Activated CD4-positive, alpha-beta T cell treated with anti-CD3 and anti-CD28 coated beads for 4 hours (primary cell): ENCODE measurements at regions not wholly inside any gene's neighbourhood (a gene's known extent, or its start where the extent isn't known, plus 50 kb on each side); places are given as distances from the start of the nearest gene placed in this dataset.

Source experiments
- DNase-seq, 2 donors: peaks; one replicate each; pipeline ENCODE4 v3.0.0-alpha.2; 2020

DNA sequence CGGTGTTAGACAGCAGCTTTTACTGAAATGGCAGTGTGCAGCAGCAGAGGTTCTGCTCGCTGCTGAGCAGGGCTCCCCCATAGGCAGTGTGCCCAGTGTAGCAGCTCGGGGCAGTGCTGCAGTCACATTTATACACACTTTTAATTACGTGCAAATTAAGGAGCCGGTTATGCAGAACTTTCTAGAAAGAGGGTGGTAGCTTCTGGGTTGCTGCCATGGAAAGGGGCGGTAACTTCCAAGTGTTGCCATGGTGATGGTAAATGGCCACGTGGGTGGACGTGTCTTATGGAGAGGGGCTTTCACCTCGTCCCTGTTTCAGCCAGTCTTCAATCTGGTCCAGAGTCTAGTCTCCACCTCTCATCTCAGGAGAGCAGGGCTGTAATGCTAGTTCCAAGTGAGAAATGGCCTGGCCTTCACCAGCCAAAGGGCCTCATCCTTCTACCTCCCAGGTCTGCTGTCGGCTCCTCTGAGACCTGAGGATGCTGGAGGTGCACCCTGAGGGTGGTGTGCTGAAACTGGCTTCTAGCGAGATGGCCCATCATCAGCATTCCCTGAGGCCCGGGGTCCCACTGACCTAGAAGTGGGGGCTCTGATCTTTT lies 180.5 kb upstream of the PMEPA1 start:
- DNase-seq: no peak

DNA sequence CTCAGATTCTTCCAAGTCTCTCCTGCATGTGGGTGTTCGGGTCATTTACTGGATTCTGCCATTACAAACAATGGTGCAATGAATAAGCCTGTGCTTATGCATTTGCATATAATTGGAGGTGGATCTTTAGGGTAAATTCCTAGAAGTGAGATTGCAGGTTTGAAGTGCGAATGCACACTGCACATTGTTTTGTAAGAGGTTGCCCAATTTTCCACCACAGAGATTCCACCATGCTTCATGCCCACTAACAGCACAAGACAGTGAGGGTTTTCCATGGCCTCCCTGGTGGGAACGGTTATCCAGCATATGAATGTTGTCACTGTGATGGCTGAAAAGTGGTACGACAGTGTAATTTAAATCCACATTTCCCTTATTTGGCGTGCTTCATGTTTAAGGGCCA lies 178.8 kb upstream of the PMEPA1 start:
- DNase-seq: no peak

DNA sequence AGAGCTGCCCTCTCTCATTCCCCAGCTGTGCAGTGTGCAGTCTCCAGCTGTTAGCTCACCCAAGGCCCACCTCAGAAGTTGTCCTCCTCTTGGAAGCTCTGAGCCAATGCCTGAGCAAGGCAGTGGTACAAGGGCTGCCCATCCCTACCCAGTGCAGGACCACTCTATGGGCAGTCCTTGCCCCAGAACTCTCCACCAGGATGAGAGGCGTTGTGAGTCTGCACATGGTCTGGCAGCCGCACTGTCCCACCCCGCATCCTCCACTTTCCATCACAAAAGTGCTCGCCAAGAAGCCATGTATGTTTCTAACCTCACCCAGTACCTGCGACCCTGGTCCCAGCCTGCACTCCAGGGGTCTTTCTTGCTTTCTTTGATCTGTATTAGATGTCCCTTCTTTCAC lies 175.1 kb upstream of the PMEPA1 start:
- no peak for DNase-seq

DNA sequence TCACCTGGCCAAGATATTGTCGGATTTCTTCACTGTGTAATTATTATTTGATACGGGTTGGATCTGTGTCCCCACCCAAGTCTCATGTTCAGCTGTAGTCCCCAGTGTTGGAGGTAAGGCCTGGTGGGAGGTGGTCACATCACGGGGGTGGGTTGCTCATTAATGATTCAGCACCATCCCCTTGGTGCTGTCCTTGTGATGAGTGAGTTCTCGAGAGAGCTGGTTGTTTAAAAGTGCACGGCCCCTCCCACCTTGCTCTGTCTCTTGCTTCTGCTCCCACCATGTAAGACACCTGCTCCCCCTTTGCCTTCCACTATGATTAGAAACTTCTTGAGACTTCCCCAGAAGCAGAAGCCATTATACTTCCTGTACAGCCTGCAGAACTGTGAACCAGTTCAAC lies 173.9 kb upstream of the PMEPA1 start:
- no peak for DNase-seq

DNA sequence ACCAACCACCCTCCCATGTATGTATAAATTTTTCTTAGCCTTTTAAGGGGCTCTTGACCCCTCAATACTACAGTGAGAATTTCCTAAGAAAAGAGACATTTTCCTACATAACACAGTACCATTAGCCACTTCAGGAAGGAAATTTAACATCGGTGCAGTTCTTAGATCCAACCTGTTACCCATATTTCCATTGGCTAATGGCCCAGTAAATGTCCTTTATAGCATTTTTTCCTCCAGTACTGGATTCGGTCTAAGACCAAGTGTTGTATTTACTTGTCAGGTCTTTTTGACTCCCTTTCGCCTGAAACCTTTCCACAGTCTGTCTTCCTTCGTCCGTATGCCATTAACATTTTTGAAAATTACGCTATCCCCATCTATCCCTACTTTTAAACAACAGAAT lies 173.4 kb upstream of the PMEPA1 start:
- DNase-seq: no peak

DNA sequence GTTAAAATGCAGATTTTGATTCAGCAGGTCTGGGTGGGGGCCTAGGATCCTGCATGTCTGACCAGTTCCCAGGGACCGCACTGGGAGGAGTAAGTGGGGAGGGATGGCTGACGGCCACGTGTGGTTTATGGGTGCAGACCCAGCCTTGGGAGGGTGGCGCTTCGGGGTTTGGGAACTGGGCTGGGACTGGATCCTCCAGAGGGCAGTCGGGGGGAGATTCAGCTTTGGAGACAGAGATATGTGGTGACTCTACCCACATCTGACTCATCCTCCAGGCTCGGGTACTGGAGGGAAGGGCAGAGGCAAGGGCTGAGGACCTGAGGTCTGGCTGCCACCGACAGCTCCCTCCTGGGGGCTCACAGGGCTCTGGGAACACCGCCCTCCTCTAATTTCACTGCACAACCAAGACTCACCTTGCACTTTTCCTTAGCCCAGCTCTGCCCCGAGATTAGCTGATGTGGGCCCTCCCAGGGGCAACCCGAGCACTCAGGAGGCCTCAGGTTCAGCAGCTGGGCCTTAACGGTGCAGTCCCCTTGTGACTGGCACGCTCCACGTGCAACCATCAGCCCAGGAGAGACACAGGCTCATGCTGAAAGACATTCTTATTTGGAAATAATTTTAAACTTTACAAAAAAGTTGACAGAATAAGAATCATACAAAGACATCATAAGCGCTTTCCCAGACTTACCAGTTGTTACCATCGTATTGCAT lies 172.8 kb upstream of the PMEPA1 start:
- no peak for DNase-seq

DNA sequence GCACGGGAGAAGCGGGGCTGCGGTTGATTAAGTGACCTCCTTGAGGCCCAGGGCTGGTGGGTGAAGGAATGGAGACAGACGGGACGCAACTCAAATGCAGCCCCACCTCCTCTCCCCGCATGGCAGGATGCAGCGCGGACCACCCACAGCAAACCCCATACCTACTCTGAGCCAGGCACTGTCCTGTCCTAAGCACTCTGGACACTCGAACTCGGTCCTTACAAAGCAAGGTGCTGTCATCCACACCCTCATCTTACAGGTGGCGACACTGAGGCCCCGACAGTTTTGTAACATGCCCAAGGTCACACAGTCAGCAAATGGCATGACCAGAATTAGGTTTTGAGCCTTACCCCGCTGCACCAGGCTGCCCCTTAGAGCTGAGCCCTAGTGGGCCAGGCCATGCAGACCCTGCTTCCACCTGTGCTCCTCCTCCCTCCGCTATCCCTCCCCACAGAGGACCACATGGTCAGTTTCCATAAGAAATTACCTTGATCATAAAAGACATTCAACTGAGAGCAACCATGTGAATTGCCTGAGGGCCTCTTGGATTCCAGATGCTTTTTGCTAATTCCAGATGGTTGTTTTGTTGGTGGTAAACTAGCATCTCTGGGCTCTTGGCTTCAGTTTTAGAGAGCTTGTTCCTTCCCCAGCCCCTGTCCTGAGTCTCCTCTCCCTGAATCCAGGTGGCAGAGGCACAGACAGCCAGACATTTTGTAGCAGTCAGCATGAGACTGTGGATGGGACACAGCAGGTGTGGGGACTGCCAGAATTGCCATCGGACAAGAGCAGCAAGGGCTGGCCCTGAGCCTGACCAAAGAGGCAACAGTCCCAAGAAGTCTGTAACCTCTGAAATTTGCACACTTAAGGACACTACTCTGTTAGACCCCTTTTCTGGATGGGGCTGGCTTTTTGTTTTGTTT lies 171.9 kb upstream of the PMEPA1 start:
- no peak for DNase-seq

DNA sequence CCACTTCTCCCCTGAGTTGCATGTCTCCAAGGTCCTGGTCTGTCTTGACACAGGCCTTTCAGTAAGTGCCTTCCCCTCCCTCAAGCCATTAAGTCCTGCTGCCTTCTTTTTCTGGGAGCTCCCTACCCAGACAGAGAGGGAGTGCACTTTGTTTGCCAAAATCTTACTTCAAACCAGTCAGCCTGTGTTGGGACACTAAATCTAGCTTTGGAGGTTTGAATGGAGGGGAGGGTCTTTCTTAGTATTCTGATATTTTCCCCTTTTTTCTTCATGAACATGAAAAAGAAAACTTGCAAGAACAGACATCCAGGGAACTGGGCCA lies 170.7 kb upstream of the PMEPA1 start:
- DNase-seq: no peak

DNA sequence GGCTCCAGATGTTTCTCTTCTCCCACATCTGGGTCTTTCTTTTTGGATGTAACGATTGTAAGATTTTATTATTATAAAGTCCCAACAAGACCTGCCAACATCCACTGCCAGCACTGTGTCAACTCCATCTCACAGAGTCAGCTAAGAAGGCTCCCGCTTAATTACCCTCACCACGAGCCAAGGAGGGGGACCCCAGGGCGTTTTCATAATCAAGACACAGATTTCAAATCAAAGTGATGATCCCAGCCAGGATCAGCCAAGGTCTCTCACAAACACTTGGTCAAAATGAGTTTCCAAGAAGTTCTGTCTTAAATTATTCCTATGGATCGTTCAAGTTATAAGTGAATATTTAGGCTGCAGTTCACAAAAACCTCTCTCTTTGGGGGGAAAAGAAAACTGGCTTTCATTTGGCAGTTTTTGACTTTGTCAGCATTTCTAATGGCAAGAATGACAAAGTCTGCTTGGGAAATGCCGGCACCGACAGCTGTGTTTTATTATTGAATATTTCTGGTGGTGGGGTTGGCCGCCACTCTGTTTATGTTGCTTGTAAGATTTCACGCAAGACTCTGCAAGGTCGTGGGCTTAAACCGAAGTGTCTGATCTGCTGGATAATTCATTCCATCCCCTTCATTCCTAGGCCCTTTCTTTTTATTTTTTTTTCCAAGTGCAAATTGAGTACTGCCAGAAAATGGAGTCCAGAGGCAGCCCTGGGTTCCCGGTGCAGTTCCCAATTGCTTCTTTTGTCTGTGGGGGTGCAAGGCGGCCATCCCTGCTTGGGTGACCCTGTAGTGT lies 170.2 kb upstream of the PMEPA1 start:
- no peak for DNase-seq

DNA sequence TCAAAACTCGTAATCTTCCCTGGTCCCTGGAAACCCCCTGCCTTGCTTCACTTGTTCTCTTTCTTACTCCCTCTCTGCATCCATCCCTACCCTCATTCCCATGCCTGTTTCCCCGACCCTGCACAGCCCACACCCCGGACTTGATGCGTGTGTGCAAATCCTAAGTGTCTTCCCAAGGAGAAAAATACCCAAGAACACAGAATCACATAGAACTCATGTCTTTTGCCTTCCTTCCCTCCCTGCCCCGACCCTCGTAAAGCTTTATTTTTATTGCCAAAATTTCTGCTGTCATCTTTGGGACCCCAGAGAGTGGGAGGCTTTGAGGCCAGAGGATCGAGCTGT lies 169.6 kb upstream of the PMEPA1 start:
- DNase-seq: no peak

DNA sequence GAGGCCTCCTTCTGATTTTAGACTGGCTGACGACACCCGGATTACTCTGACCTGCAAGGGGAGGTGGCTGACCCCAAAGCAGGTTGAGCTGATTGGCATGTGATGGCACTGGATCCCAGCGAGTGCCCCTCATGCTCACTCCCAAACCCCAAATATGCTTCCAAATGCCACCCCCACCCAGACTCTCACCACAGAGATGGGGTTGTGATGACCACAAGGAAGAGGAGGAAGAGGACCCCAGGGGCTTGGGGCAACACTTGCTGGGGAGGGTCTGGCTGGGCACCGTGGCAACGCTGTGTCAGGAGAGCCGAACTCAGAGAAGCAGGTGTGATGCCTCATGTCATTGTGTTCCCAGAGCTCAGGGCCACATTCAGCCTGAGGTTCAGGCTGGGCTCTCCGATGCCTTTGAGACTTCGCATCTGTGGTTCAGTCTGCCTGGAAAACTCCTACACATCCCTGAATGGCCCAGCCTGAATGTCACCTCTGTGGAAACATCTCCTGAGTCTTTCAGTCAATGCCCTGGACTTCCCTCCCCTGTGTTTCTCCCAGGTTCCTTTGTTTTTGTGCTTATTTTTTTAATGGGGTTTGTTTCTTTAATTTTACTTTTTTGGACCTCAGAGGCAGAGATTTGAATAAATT lies 169.1 kb upstream of the PMEPA1 start:
- DNase-seq: no peak

DNA sequence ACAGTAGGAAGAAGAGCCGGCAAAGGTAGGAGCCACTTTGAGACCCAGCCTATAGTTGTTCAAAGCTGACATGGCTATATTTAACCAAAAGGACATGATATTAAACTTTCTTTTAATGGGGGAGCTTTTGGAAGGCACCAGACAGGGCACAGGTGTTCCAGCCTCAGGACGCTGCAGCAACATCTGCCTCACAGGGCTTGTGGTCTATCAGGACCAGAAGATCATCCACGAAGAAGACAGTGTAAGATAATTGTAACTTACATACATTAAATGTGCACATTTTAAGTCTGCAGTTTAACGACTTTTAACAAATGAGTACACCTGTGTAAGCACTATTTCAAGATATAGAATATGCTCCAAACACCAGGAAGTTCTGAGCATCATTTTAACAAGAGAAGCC lies 168.2 kb upstream of the PMEPA1 start:
- DNase-seq: no peak

DNA sequence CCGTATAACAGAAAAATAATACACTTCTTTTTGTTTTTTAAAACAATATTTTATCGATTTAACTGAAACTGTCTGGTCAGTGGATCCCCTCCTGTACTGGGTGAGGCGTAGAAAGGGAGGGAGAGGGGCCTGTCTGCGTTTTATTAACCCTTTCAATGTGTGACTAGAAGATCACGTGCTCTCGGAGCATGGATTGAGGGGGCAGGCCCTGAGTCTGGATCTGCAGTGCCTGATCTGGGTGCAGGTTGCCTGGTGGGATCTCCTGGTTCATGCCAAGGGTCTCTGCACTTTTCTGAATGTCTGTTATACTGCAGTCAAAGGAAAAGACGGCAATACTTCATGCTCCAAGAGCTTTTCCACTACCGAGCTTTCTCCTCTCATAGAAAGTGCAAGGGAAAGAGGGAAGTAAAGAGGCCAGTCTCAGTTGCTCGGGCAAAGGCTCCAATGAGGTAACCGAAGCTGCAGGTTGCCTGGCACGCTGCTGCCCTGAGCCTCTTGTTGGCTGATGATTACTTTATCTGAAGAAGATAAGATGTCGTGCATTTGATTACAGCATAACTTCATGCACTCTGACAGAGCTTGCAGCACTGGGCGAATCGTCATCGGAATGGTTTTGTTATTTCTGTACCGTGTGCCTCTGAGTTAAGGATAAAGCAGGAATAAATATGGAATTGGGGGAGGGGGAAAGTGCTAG lies 167.5 kb upstream of the PMEPA1 start:
- no peak for DNase-seq

DNA sequence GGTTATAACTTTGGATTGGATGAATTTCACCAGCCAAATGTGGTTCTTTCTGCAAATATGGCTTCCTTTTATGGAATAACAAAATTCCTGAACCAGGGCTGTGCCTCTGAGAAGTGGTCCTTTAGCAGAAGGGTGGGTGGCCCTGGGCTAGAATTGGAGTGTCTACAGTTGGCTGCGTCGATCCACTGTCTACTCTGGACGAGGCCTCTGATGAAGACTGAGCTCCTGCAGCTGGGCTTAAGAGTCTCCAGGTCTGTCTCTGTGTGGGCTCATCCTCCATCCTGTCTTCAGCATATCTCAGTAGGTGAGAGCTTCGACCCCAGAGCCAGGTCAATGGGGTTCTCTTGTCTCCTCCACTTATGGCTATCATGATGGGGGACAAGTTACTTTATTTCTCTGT lies 166.3 kb upstream of the PMEPA1 start:
- DNase-seq: no peak

DNA sequence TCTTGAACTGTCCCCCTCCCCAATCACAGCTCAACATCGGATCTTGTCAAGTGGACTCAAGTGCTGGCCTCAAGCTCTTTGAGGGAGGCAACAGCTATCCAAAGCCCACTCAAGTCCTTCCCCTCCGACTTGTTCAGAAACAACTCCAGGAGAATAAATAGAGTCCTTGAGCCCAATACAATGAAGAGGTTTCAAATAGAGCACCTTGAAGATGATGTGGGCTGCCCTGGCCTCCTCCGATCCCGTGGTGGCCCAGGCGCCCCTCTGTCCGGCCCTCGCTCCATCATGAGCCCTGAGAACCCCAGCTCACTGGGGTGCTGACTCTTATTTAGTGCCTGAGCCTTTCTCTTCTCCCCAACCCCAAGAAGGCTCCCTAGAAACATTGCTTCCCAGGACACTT lies 164.3 kb upstream of the PMEPA1 start:
- DNase-seq: no peak

DNA sequence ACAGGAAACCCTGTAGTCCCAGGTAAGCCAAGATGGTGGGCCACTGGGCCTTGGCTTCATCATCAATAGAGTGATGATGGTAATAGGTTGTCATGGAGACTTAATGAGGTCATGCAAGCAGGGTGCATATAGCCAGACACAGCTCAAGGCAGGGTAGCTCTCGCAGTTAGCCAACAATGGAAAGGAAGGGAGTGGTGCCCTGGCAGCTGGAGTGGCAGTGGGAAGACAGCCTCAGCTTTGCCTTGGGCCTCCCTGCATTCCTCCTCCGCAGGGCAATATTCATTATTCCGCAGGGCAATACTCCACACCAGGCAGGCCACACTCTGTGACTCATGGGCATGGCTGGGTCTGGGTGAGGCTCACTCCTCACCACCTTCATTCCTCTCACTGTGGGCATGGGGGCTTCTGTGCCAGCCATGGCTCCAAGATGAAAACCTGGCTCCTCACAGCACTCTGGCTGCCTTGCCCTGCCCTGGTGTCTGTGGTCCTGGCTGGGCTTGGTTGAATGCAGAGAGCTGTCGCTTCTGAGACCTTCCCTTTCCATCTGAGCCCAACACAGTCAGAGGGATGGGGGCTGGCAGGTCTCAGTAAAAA lies 163.1 kb upstream of the PMEPA1 start:
- no peak for DNase-seq

DNA sequence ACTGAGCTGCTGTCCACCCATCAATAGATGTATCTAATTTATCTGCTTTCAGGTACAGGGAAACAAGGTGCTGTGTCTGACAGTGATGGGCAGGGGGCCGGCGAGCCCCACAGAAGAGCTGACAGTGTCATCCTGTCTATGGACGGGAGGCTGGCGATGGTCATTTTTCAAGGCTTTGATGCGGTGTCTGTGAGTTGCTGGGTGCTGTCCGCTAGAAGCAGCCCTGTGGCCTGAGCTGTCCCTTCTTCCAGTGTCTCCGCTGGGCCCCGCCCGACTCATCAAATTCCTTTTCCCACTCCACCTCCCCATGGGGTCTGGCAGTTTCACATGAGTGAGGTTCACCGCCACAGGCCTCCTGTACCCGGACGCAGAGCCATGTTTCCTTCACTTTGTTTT lies 161.4 kb upstream of the PMEPA1 start:
- no peak for DNase-seq

DNA sequence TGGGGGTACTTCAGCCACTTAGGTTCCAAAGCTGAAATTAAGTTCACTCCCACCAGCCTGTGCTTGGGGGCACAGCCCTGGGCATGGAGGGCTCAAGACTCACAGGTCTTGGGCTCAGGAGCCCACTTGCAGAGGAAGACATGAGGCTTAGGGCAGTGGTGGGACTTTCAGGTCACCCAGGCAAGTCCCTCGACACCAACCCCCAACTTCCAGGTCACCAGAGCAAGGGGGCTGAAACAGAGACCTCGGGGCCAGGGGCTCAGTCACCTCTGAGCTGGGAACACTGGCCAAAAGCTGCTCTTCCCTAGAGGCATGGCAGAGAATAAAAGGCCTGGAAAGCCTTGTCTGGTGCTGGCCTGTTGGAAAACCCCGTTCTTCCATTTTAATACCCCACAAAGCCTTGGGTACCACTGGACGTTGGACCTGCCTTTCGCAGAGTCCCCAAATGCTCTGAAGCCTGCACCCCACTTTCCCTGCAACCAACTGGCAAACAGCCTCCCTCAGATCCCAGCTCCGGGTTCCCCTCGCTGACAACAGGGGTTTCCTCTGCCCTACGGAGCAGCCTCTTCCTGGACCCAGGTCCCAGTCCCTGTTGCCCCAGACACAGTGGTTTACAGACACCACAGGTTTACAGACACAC lies 160.9 kb upstream of the PMEPA1 start:
- no peak for DNase-seq

DNA sequence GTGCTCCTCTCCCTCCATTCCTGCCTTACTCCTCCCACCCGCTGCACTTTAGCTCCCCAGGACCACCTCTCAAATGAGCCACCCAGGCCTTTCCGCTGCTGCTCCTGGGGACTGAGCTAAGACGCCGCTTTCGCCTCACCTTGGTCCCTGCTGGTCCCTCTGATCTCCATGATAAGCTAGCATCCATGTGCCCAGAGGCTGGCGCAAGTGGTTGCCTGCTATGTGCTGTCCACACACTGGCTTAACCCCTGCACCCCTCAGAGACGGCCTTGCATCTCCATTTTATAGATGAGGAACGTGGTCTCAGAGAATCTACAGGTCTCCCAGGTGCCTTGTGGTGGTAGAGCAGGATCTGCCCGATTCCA lies 160.1 kb upstream of the PMEPA1 start:
- no peak for DNase-seq

DNA sequence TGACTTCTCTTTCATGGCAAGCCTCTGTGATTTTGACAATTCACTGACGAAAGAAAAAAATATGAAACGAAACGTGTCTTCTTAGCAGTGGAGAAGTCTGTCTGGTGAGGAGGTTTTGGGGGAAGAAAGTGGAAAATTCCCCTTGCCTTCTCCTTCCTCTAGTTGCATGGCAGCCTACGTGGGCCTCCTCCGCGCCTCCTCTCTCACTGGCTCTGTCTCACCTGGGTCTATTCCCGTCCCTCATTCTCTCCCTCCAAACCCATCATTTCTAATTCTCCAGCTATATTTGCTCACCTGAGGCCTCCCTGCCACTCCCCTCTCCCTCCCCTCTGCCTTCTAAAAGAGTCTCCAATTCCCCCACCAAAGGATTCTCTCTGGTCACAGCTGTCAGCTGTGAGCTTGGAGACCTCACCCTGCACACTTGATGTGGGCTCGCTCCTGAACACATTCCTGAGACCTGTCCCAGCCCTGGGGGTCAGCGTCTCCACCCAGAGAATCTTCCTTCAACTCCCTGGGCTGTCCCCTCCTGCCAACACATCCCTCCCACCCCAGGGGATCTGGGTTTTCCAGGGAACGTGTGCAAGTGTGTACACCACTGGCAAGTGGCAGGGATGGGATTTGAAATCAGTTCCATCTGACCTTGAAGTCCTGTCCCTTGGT lies 159.6 kb upstream of the PMEPA1 start:
- DNase-seq: no peak

DNA sequence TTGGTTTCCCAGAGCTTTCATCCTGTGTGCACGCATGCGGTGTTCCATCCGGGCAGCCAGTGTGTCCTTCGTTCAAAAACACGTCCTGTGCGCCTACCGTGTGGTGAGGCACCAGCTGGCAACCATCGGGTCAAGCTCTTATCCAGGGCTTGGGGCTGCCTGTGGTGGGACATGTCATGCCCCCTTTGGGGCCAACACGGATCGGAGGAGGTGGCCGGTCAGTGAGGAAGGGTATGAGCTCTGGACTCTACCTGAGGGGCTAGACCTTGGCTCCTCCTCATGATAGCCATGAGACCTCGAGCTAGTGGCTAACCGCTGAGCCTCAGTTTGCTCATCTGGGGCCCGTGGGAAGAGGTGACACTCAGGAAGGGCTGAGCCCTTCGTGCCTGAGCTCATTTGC lies 158.5 kb upstream of the PMEPA1 start:
- no peak for DNase-seq
